ENCODE measurements at regions not wholly inside any gene's neighbourhood (a gene's known extent, or its start where the extent isn't known, plus 50 kb on each side); places are given as distances from the start of the nearest gene placed in this dataset.
"Not testable (repeated sequence)": the region's sequence is repeated elsewhere in the genome, so short reads cannot be mapped to it uniquely, and the experiment has no call there.

- H3K27ac ChIP-seq = no peak overlapping the region
- no peak for TF ChIP-seq CTCF (IDR thresholded peaks at IDR 0.05)
- H3K4me3 ChIP-seq (ENCODE audit: low read depth in 1 of 2, low read length in 1 of 2) = no peak overlapping the region
- H3K9me3 ChIP-seq = no peaks in the 10 kb centered on the region
- H3K27me3 ChIP-seq = no peaks in the 10 kb centered on the region
- H3K4me1 ChIP-seq (ENCODE audit: control insufficient read depth in 1 of 2, insufficient read depth in 1 of 2, low read depth in 1 of 2, low read length in 1 of 2) = no peaks in the 10 kb centered on the region
- no peaks in the 10 kb centered on the region for H3K36me3 ChIP-seq
These were observed 174.6 kb upstream of the ZNF469 start for GRCh38 chr16:88208112-88208511.

- H3K27ac ChIP-seq = not testable (repeated sequence)
These were observed 174.0 kb upstream of the ZNF469 start for GRCh38 chr16:88208776-88209175.

DNA sequence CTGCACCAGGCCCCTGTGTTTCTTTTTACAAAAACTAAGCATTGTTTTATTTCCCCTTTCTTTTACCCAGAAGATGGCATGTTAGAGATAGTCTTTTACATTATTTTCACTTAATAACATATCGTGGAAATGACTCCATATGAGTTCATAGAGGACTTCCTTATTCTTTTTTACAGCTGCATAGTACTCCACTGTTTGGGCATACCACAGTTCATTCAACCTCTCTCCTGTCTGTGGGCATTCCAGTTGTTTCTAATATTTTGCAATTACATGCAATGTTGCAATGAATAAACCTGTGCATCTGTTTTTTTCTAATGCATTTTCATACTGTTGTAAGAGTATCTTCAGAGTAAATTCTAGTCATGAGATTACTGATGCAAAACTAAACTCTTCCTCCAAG, 173.2 kb upstream of the ZNF469 start:
- not testable (repeated sequence) for H3K36me3 ChIP-seq; H3K27me3 ChIP-seq; H3K27ac ChIP-seq; H3K9me3 ChIP-seq; H3K4me3 ChIP-seq (ENCODE audit: low read depth in 1 of 2, low read length in 1 of 2); H3K4me1 ChIP-seq (ENCODE audit: control insufficient read depth in 1 of 2, insufficient read depth in 1 of 2, low read depth in 1 of 2, low read length in 1 of 2)

More at GRCh38 chr16:88208776-88209175, 174.0 kb upstream of the ZNF469 start:
- not testable (repeated sequence) for H3K4me3 ChIP-seq (ENCODE audit: low read depth in 1 of 2, low read length in 1 of 2); H3K36me3 ChIP-seq; H3K27me3 ChIP-seq; H3K9me3 ChIP-seq; H3K4me1 ChIP-seq (ENCODE audit: control insufficient read depth in 1 of 2, insufficient read depth in 1 of 2, low read depth in 1 of 2, low read length in 1 of 2)

GRCh38 chr16:88213937-88214336, 168.8 kb upstream of the ZNF469 start:
- not testable (repeated sequence) for H3K4me3 ChIP-seq (ENCODE audit: low read depth in 1 of 2, low read length in 1 of 2)

DNA sequence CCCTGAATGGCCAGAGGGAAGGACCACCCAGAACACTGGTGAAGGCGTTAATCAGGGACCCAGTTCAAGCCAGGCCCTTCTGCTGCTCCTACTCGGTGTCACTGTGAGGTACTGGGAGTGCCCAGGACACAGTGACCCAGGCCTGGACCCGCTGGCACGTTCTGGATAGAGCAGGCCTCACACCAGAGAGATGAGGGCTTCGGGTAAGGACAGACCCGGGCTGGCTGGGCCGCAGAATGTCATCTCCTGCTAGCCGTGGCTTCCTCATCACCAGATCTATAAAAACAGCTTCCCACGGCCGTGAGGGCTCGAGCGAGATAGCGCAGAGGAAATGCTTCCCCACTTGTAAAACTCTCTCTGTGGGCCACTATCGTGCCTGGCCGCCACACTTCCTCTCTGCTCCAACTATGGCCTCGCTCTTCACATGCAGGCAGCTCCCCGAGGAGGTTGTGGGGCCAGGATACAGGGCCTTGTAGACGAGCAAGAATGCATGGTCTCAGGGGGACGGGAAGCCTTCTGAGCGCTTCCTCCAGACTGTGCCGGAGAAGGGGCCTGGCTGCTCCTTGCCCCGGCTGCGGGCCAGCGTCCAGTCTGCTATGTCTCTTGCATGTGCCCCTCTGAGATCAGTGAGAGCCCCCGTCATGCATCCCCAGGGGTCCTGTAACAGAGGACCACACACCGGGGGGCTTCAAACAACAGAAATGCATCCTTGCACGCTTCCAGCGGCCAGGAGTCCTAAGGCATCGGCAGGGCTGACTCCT, 161.6 kb upstream of the ZNF469 start:
- H3K9me3 ChIP-seq; H3K27ac ChIP-seq; H3K4me3 ChIP-seq (ENCODE audit: low read depth in 1 of 2, low read length in 1 of 2); H3K36me3 ChIP-seq; H3K4me1 ChIP-seq (ENCODE audit: control insufficient read depth in 1 of 2, insufficient read depth in 1 of 2, low read depth in 1 of 2, low read length in 1 of 2); H3K27me3 ChIP-seq: not testable (repeated sequence)

More at GRCh38 chr16:88213937-88214336, 168.8 kb upstream of the ZNF469 start:
- not testable (repeated sequence) for H3K9me3 ChIP-seq; H3K27me3 ChIP-seq; H3K36me3 ChIP-seq; H3K27ac ChIP-seq; H3K4me1 ChIP-seq (ENCODE audit: control insufficient read depth in 1 of 2, insufficient read depth in 1 of 2, low read depth in 1 of 2, low read length in 1 of 2)

DNA sequence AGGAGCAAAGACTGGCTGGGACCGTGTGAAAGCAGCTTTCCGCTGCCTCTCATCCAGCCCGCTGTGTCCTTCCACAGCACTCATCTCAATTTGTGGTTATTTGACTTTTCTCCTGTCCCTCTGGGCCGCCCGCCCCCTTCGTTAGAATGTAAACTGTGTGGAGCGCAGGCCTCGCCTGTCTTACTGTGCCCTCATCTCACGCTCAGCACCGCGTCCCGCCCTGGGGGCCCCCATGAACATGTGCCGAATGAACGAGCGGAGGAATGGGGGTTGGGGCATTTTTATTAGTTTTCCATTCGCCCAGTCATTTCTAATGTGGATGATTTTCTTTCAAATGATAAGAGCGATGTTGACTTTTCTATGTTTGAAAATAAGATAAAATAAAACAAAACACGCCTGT, 159.1 kb upstream of the ZNF469 start:
- H3K4me3 ChIP-seq (ENCODE audit: low read depth in 1 of 2, low read length in 1 of 2); H3K27ac ChIP-seq; H3K36me3 ChIP-seq; H3K4me1 ChIP-seq (ENCODE audit: control insufficient read depth in 1 of 2, insufficient read depth in 1 of 2, low read depth in 1 of 2, low read length in 1 of 2); H3K9me3 ChIP-seq; H3K27me3 ChIP-seq: not testable (repeated sequence)

- H3K9me3 ChIP-seq; H3K36me3 ChIP-seq; H3K27ac ChIP-seq; H3K27me3 ChIP-seq; H3K4me1 ChIP-seq (ENCODE audit: control insufficient read depth in 1 of 2, insufficient read depth in 1 of 2, low read depth in 1 of 2, low read length in 1 of 2); H3K4me3 ChIP-seq (ENCODE audit: low read depth in 1 of 2, low read length in 1 of 2): not testable (repeated sequence)
These were observed 158.4 kb upstream of the ZNF469 start for GRCh38 chr16:88224131-88224898.

DNA sequence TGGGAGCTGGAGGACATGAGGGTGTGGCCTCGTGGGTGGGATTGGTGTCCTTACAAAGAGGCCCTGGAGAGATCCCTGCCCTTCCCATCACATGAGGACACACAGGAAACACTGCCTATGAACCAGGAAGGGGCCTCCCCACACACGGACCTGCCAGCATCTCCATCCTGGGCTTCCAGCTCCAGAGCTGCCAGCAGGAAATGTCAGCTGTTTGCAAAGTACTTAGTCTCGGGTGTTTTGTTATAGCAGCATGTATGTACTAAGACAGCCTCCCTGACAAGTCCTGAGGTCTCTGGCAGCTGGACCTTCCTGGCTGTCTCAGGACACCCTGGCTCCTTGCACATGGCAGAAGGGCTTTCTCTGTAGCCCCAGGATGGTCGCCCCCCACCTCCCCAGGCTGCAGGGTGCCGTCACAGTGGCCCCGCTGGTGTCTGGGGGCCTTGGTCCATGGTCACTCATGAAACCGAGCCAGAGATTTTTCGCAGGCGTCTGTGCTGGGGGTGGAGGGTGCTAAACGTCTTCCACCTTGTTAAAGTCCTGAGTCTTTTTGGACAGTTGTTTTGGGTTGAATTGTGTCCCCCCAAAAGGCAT, 157.0 kb upstream of the ZNF469 start:
- H3K4me1 ChIP-seq (ENCODE audit: control insufficient read depth in 1 of 2, insufficient read depth in 1 of 2, low read depth in 1 of 2, low read length in 1 of 2); H3K36me3 ChIP-seq; H3K4me3 ChIP-seq (ENCODE audit: low read depth in 1 of 2, low read length in 1 of 2); H3K27me3 ChIP-seq; H3K9me3 ChIP-seq; H3K27ac ChIP-seq: not testable (repeated sequence)

GRCh38 chr16:88226302-88226701, 156.5 kb upstream of the ZNF469 start:
- not testable (repeated sequence) for H3K36me3 ChIP-seq; H3K27me3 ChIP-seq; H3K4me3 ChIP-seq (ENCODE audit: low read depth in 1 of 2, low read length in 1 of 2); H3K9me3 ChIP-seq; H3K4me1 ChIP-seq (ENCODE audit: control insufficient read depth in 1 of 2, insufficient read depth in 1 of 2, low read depth in 1 of 2, low read length in 1 of 2); H3K27ac ChIP-seq

- H3K4me3 ChIP-seq (ENCODE audit: low read depth in 1 of 2, low read length in 1 of 2); H3K36me3 ChIP-seq; H3K27ac ChIP-seq; H3K27me3 ChIP-seq; H3K9me3 ChIP-seq; H3K4me1 ChIP-seq (ENCODE audit: control insufficient read depth in 1 of 2, insufficient read depth in 1 of 2, low read depth in 1 of 2, low read length in 1 of 2): not testable (repeated sequence)
These were observed 155.6 kb upstream of the ZNF469 start for GRCh38 chr16:88227026-88227721.

- H3K27ac ChIP-seq; H3K4me1 ChIP-seq (ENCODE audit: control insufficient read depth in 1 of 2, insufficient read depth in 1 of 2, low read depth in 1 of 2, low read length in 1 of 2); H3K9me3 ChIP-seq; H3K36me3 ChIP-seq; H3K27me3 ChIP-seq; H3K4me3 ChIP-seq (ENCODE audit: low read depth in 1 of 2, low read length in 1 of 2): not testable (repeated sequence)
These were observed 154.9 kb upstream of the ZNF469 start for GRCh38 chr16:88227722-88228482.

- not testable (repeated sequence) for H3K27ac ChIP-seq; H3K27me3 ChIP-seq; H3K4me1 ChIP-seq (ENCODE audit: control insufficient read depth in 1 of 2, insufficient read depth in 1 of 2, low read depth in 1 of 2, low read length in 1 of 2); H3K36me3 ChIP-seq; H3K4me3 ChIP-seq (ENCODE audit: low read depth in 1 of 2, low read length in 1 of 2); H3K9me3 ChIP-seq
These were observed 154.0 kb upstream of the ZNF469 start for GRCh38 chr16:88228751-88229150.

Data from neutrophil (primary cell).